Activated CD4-positive, alpha-beta T cell treated with anti-CD3 and anti-CD28 coated beads, Interleukin-2, amount 10 ng/mL, durations not matched to agents 24 days and 14 days (primary cell): ENCODE measurements at regions not wholly inside any gene's neighbourhood (a gene's known extent, or its start where the extent isn't known, plus 50 kb on each side); places are given as distances from the start of the nearest gene placed in this dataset.

Experiments
- DNase-seq: peaks from one replicate; pipeline ENCODE4 v3.0.0; 2022
- H3K27ac Mint-ChIP-seq: one replicate; pipeline ENCODE4 v1.8.0; 2022; ENCODE audit warnings: mild to moderate bottlenecking, mixed read lengths
- H3K27me3 Mint-ChIP-seq: one replicate; pipeline ENCODE4 v1.8.0; 2022; ENCODE audit warnings: mixed read lengths
- H3K36me3 Mint-ChIP-seq: one replicate; pipeline ENCODE4 v1.8.0; 2022; ENCODE audit warnings: low read depth, mild to moderate bottlenecking, mixed read lengths
- H3K4me1 Mint-ChIP-seq: one replicate; pipeline ENCODE4 v1.8.0; 2021; ENCODE audit warnings: mixed read lengths
- H3K4me3 Mint-ChIP-seq: one replicate; pipeline ENCODE4 v1.8.0; 2022; ENCODE audit warnings: mild to moderate bottlenecking, moderate library complexity, mixed read lengths
- H3K9me3 Mint-ChIP-seq: one replicate; pipeline ENCODE4 v1.8.0; 2021; ENCODE audit warnings: mixed read lengths
- intact Hi-C: fragments of 100-400 bp; cut with micrococcal nuclease; formaldehyde crosslinking; loops from one replicate; pipeline ENCODE4 v1.15.1; 2023

DNA sequence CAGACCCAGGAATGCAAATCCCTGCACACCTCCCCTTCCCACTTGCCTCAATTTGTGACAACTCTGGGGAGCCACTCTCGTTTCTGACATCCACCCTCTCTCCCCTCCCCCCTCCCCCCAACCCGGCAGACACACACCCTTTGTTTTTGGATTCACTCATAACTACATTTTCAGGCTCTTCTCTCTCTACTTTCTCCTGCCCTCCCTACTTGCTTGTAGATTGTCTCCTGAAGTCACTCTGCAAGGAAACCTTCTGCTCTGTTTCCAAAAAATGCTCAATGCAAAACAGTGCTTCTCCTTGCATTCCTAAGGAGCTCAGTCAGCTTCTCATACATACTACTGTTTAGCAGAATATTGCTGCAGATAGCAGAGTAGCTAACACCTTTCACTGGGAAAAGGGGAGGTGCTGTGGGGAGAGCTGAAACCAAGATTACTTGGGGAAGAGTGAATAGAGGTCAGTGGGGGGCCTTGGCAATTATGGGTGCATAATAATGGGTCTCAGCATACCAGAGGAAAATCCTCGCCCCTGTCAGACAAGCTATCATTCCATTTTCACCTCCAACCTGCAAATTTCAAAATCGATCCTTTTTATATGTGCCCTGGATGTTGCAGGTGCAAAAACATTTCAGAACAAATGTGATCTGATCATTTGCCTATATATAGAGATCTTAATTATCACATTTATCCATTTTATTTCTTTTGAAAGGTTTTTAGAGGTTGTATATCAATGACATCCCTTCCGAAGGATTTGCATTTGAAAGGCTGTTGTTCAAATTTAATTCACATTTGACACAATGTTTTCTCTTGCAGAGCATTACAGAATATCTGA, 1860.7 kb upstream of the WWC1 start:
- intact Hi-C loops: no loop called here
- no peaks in the 10 kb centered on the region for H3K27me3 Mint-ChIP-seq
- no peak overlapping the region for H3K4me3 Mint-ChIP-seq
- peaks cover 4% of the 10 kb centered on the region for H3K9me3 Mint-ChIP-seq
- no peak overlapping the region for H3K27ac Mint-ChIP-seq
- no peak for DNase-seq
- H3K36me3 Mint-ChIP-seq: no peaks in the 10 kb centered on the region
- H3K4me1 Mint-ChIP-seq: no peaks in the 10 kb centered on the region

DNA sequence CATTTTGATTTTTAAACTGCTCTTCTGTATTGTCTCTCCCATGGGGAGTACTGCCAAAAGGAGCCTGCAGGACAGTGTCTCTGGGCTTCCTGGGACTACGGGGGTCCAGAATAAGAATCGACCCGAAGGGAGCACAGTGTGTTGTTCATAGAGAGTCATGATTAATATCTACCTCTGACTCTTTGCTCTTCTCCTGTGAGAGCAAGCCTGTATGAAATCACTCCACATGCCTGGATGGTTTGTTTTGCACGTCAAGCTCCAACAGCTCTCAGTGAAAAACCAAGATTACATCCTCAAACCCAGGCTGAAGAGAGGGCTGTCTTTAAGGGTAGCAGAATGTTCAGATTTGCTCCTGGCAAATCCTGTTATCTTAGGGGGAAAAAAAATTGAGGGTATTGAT, 1860.0 kb upstream of the WWC1 start:
- Mint-ChIP-seq H3K36me3 (no peaks in the 10 kb centered on the region), H3K4me1 (no peaks in the 10 kb centered on the region), H3K27me3 (no peaks in the 10 kb centered on the region)

DNA sequence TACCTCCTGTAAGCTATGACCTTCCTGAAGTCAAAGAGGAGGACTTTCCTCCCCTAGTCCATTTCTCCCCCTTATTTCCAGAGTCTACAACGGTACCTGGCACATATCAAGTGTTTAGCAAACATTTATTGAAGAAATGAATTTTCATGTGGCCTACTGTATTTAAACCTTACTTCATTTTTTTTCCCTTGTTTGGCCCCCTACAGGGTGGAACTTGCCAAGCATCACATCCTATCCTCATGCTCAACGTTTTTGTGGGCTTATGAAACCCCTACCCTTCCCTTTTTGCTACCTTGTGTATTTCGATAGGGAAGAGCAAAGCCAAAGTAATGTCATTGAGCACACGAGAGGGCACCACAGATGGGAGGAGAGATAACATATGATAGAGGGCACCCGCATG, 1857.8 kb upstream of the WWC1 start:
- no peak overlapping the region for H3K4me3 Mint-ChIP-seq
- DNase-seq: no peak
- intact Hi-C loops: no loop called here
- H3K9me3 Mint-ChIP-seq: peaks cover 4% of the 10 kb centered on the region
- H3K27me3 Mint-ChIP-seq: no peaks in the 10 kb centered on the region
- no peaks in the 10 kb centered on the region for H3K36me3 Mint-ChIP-seq
- H3K4me1 Mint-ChIP-seq: no peaks in the 10 kb centered on the region
- H3K27ac Mint-ChIP-seq: no peak overlapping the region

More for the DNA sequence above, 1860.0 kb upstream of the WWC1 start:
- DNase-seq: no peak
- intact Hi-C loops: no loop called here
- Mint-ChIP-seq H3K27ac (no peak overlapping the region), H3K4me3 (no peak overlapping the region), H3K9me3 (peaks cover 4% of the 10 kb centered on the region)

DNA sequence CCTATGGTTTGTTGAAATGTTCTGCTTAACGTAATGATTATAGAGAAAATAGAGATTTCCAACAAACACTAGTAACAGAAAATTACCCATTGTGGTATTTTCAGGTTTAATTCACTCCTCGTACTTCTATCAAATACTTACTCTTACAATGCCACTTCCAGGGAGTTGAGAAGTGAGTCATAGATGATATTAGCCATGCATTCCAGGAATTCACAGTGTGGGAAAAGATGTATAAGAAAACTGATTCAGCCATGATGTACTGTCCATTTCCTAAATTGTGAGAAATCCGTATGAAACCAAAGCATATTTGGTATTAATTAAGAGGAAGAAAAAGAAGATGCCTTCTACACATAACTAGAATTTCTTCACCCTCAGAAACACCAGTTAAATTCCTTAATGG, 1854.6 kb upstream of the WWC1 start:
- H3K4me1 Mint-ChIP-seq: no peaks in the 10 kb centered on the region
- no peak overlapping the region for H3K27ac Mint-ChIP-seq
- DNase-seq: no peak
- H3K9me3 Mint-ChIP-seq: no peaks in the 10 kb centered on the region
- intact Hi-C loops: no loop called here
- H3K36me3 Mint-ChIP-seq: no peaks in the 10 kb centered on the region
- H3K4me3 Mint-ChIP-seq: no peak overlapping the region
- no peaks in the 10 kb centered on the region for H3K27me3 Mint-ChIP-seq

DNA sequence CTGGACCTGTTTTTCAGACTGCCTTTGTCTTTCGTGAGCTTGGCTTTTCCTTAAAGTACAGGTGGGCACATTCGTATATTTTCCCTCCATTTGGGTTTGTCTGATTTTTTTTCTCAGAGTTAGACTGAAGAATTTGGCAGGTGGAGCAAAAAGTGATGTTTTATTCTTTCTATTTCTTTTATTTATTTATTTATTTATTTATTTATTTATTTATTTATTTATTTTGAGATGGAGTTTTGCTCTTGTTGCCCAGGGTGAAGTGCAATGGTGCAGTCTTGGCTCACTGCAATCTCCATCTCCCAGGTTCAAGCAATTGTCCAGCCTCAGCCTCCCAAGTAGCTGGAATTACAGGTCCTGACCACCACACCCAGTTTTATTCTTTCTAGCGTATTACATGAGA, 1805.1 kb upstream of the WWC1 start:
- H3K27ac Mint-ChIP-seq: no peak overlapping the region
- H3K4me1 Mint-ChIP-seq: no peaks in the 10 kb centered on the region
- H3K36me3 Mint-ChIP-seq: no peaks in the 10 kb centered on the region
- peaks cover 10% of the 10 kb centered on the region for H3K9me3 Mint-ChIP-seq
- H3K4me3 Mint-ChIP-seq: no peak overlapping the region
- intact Hi-C loops: no loop called here
- no peaks in the 10 kb centered on the region for H3K27me3 Mint-ChIP-seq
- DNase-seq: no peak

DNA sequence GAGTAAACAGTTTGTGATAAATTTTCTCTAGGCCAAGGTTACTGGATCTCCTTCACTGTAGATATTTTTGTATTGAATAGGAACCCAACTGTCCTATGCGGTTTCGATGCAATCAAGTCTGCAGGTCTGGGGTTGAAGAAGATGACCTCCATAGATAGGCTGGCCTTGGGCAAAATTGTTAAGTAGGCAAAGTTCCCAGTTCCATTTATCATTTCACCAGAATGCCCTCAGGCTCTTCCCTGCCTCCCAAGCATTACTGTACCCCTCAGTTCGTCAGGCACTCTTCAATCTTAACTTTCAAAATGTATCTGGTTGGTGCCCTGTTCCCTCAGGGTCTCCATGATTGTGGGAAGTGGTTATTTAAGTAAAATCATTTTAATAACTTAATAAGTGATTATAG, 1802.9 kb upstream of the WWC1 start:
- no peak for DNase-seq
- Mint-ChIP-seq H3K9me3 (peaks cover 10% of the 10 kb centered on the region), H3K4me1 (no peaks in the 10 kb centered on the region), H3K36me3 (no peaks in the 10 kb centered on the region), H3K27ac (no peak overlapping the region), H3K27me3 (no peaks in the 10 kb centered on the region), H3K4me3 (no peak overlapping the region)
- intact Hi-C loops: no loop called here

DNA sequence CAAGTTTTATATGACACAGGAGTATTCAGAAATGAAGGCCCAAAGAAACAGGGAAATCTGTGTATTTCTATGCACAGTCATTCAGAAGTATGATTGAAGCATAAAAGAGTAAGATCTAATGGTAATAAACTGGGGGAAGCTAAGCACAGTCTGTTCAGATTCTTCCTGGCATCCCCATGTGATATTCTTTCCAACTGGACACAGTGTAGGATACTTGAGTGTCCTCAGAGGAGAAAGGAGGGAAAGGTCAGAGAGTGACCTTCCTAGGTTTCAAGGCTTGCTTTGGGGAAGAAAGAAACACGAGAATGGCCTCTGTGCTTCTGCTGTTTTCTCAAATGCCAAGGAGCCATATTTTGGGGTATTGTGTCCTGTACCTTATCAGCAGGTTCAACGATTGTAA, 1798.4 kb upstream of the WWC1 start:
- Mint-ChIP-seq H3K4me3 (no peak overlapping the region), H3K27me3 (no peaks in the 10 kb centered on the region), H3K36me3 (no peaks in the 10 kb centered on the region), H3K9me3 (peaks cover 10% of the 10 kb centered on the region), H3K4me1 (no peaks in the 10 kb centered on the region), H3K27ac (no peak overlapping the region)
- no peak for DNase-seq
- intact Hi-C loops: no loop called here

DNA sequence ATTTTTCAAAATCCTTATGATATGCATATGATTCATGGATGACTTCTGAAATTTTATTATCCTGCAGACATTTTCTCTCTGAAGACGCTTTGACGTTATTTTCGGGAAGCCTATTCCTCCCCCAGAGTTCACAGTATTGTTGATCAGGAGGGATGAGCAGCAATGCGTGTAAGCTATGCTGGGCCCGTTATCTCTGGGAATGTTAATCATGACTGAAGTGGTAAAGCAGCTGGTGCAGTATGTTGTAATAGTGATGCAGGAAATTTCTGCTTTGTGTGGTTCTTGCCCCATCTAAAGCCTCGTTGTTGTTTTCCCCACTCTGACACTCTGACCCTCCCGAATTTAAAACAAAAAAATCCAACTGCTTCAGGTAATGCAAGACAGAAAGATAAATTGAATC, 1797.8 kb upstream of the WWC1 start:
- no peak overlapping the region for H3K4me3 Mint-ChIP-seq
- H3K27me3 Mint-ChIP-seq: no peaks in the 10 kb centered on the region
- peaks cover 7% of the 10 kb centered on the region for H3K9me3 Mint-ChIP-seq
- no peaks in the 10 kb centered on the region for H3K4me1 Mint-ChIP-seq
- intact Hi-C loops: no loop called here
- H3K36me3 Mint-ChIP-seq: no peaks in the 10 kb centered on the region
- no peak for DNase-seq
- H3K27ac Mint-ChIP-seq: no peak overlapping the region

DNA sequence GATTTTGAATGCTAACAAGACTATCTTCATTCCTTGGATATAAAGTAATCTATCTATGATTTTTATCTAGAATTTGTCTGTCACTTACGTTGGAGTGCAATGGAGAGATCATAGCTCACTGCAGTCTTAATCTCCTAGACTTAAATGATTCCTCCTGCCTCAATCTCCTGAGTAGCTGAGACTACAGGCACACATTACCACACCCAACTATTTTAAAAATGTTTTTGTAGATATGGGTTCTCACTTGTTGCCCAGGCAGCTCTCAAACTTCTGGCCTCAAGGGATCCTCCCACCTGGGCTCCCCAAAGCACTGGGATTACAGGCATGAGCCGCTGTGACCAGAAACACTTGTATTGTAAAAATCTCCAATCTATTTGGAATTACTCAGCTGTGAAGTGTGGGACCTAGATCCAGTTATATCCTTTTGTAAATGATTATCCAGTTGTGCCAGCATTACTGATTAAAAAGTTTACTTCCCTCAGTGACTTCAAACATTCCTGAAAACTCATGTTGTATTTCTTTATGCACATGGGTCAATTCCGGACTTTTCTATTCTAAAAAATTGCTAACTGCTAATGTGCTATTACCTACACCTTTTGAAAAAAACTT, 1793.8 kb upstream of the WWC1 start:
- Mint-ChIP-seq H3K4me1 (no peaks in the 10 kb centered on the region), H3K27ac (no peak overlapping the region), H3K27me3 (no peaks in the 10 kb centered on the region), H3K9me3 (no peaks in the 10 kb centered on the region), H3K36me3 (no peaks in the 10 kb centered on the region), H3K4me3 (no peak overlapping the region)
- DNase-seq: no peak
- intact Hi-C loops: no loop called here

DNA sequence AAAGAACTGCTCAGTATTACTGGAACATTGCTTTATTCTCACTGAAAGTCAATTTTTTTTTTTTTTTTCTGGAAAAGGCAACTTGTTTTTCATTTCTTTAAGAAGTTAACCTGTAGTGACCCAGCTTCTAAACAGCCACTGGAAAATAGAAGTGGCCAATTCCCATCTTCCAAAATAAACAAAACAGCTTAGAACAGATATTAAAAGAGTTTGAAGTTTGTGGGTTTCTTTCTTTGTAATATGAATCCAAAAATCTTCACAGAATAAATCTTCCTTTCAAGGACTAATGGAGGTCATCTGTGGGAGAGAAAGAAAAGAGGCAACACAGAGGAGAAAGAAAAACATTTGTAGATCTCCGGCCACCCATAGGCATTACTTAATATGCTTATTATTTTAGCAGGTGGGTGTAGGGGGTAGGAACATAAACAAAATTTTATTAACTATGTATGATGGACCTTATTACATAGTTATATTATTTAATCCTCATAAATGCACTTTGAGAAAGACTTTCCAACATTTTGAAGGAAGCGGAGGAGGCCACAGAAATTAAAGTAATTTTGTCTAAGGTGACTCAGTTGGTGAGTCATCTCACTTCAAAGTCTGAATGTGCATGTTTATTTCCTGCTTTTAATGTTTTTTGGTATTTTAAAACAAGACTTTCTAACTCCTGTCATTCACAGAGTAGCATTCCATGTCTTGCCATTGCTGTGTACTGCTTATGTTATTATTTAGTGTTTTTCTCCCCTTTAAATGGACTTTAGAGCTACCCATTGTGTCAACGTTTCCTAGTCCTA, 1791.8 kb upstream of the WWC1 start:
- Mint-ChIP-seq H3K27me3 (no peaks in the 10 kb centered on the region), H3K36me3 (no peaks in the 10 kb centered on the region), H3K4me3 (no peak overlapping the region), H3K9me3 (no peaks in the 10 kb centered on the region), H3K27ac (no peak overlapping the region), H3K4me1 (no peaks in the 10 kb centered on the region)
- intact Hi-C loops: no loop called here
- no peak for DNase-seq

DNA sequence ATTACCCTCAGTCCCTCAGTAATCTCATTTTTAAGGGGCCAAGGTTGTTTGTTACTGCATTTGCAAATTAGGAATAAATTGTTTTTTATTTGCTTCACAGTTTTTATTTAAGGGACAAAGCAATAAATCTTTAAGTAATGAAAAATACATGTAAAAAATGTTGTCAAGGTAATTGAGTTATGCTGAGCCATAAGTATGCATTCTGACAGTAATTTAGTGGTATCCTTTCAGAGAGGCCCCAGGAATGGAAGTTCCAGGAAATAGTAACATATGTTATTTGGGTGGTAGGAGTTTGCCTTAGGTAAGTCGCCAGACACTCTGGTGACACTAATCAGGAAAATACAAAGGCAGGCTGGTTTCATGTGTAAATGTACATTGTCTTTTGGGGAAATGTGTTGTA, 1787.9 kb upstream of the WWC1 start:
- DNase-seq: no peak
- Mint-ChIP-seq H3K27me3 (no peaks in the 10 kb centered on the region), H3K4me3 (no peak overlapping the region), H3K9me3 (no peaks in the 10 kb centered on the region), H3K4me1 (no peaks in the 10 kb centered on the region), H3K27ac (no peak overlapping the region), H3K36me3 (no peaks in the 10 kb centered on the region)
- intact Hi-C loops: no loop called here

DNA sequence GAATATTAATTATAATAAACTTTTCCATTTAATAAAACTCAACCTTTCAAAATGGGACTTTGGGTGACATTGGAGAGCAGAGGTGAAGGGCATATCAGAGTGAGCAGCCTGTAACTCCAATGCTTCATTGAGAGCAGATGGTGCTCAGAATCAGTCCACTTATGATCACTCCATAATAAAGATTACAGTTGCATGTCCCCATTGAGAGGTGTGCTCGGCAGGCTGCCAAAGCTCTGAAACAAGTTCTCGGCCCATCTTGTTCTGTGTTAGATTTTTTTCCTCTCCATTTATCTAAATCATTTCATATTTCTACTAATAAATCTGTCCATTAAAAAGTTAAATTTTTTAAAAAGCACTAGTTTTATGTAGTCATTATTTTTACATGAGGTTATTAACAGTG, 1786.4 kb upstream of the WWC1 start:
- no peak for DNase-seq
- intact Hi-C loops: no loop called here
- Mint-ChIP-seq H3K9me3 (no peaks in the 10 kb centered on the region), H3K4me3 (no peak overlapping the region), H3K36me3 (no peaks in the 10 kb centered on the region), H3K27me3 (no peaks in the 10 kb centered on the region), H3K27ac (no peak overlapping the region), H3K4me1 (no peaks in the 10 kb centered on the region)

DNA sequence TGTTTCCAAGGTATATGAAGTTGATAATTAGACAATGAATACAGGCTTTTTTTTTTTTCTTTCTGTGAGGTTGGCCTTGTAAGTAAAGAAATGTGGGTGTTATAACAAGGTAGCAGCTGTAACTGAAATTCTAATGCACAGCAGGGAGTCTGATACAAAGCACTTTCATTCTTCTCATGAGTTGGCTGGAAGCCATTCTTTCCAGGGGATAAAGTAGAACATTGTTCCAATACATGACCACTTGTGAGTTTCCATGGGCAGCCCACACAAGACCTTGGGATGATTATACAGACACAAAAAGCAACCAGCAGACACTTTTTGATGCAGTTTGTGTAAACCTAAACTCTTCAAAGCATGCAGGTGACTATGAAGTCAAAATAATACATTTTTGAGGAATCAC, 1785.9 kb upstream of the WWC1 start:
- no peak for DNase-seq
- Mint-ChIP-seq H3K9me3 (no peaks in the 10 kb centered on the region), H3K27ac (no peak overlapping the region), H3K4me1 (no peaks in the 10 kb centered on the region), H3K36me3 (no peaks in the 10 kb centered on the region), H3K4me3 (no peak overlapping the region), H3K27me3 (no peaks in the 10 kb centered on the region)
- intact Hi-C loops: no loop called here

DNA sequence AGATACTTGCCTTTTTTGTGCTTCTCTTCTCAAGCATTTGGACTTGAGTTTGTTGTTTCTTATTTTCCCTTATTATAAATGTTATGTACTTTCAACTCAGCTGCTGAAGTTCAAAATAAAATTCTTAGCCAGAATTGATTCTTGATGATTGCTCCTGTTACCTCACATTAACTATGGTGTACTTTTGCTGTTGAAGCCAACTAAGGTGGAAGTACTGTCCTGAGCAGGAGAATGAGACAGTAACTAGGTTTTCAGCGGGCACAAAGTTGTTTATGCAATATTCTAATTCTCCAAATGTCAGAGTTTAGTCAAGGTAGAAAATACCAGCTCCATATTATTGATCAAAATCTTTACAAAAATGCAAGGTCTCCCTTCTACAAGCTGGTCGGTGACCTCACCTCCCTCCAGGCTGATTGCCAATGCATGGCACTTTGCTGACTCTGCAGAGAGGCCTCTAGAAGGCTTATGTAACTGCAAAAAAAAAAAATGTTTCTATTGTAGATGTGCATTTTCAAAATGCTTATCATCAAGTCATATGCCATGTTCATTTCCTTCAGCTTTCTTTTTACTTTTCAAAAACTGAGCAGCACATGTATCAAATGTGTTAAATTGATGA, 1783.5 kb upstream of the WWC1 start:
- no peak overlapping the region for H3K4me3 Mint-ChIP-seq
- H3K27ac Mint-ChIP-seq: no peak overlapping the region
- intact Hi-C loops: no loop called here
- H3K4me1 Mint-ChIP-seq: no peaks in the 10 kb centered on the region
- no peak for DNase-seq
- no peaks in the 10 kb centered on the region for H3K27me3 Mint-ChIP-seq
- H3K36me3 Mint-ChIP-seq: no peaks in the 10 kb centered on the region
- peaks cover 4% of the 10 kb centered on the region for H3K9me3 Mint-ChIP-seq
